Thyroid gland (tissue), 4 donors: ENCODE measurements at regions not wholly inside any gene's neighbourhood (a gene's known extent, or its start where the extent isn't known, plus 50 kb on each side); places are given as distances from the start of the nearest gene placed in this dataset.
"Not testable (repeated sequence)": the region's sequence is repeated elsewhere in the genome, so short reads cannot be mapped to it uniquely, and the experiment has no call there.

Experiments used
- DNase-seq, 2 donors: peaks; one replicate each; pipeline ENCODE4 v3.0.0-alpha.2; 2019
- H3K27ac ChIP-seq, 3 donors: fragments of 200-600 bp; sonication (generic); 1 replicate in 2 of 3; 2 replicates in 1 of 3; pipeline ENCODE4 v1.5.1; 2016 to 2019; ENCODE audit warnings: mild to moderate bottlenecking in 1 of 3, moderate library complexity in 1 of 3
- H3K27me3 ChIP-seq: fragments of 200-600 bp; sonication (generic); one replicate; pipeline ENCODE4 v1.5.1; 2019
- H3K36me3 ChIP-seq, 2 donors: fragments of 200-600 bp; sonication (generic); one replicate each; pipeline ENCODE4 v1.5.1; 2016 to 2019
- H3K4me1 ChIP-seq, 2 donors: fragments of 200-600 bp; sonication (generic); one replicate each; pipeline ENCODE4 v1.5.1; 2017 to 2019
- H3K4me3 ChIP-seq, 3 donors: fragments of 200-600 bp; sonication (generic); replicated peaks in 1 of 3; 1 replicate in 2 of 3; 2 replicates in 1 of 3; pipeline ENCODE4 v1.5.1; 2016; ENCODE audit warnings: mild to moderate bottlenecking in 1 of 3
- H3K9me3 ChIP-seq: fragments of 200-600 bp; sonication (generic); one replicate; pipeline ENCODE4 v1.5.1; 2017
- CTCF ChIP-seq, 6 experiments: fragments of 200-600 bp in 3 of 6; fragments of 450-650 bp in 3 of 6; sonication (generic) in 3 of 6; IDR thresholded peaks; one replicate each; pipeline ENCODE4 v1.5.1; 2016 to 2019; ENCODE audit warnings: antibody characterized with exemption in 6 of 6, mild to moderate bottlenecking in 2 of 6, inconsistent platforms in 1 of 6, moderate library complexity in 1 of 6
- POLR2A ChIP-seq, 2 donors: fragments of 450-650 bp; IDR thresholded peaks; one replicate each; pipeline ENCODE4 v1.6.1; 2017; ENCODE audit warnings: antibody characterized with exemption in 2 of 2, mild to moderate bottlenecking in 2 of 2, moderate library complexity in 1 of 2
- WGBS, 2 donors: methylation state at CpG; one replicate each; pipeline ENCODE4 v1.1.5; 2017; 5-methylcytosine and 5-hydroxymethylcytosine counted together
- intact Hi-C: fragments of 100-400 bp; cut with DNase I; formaldehyde crosslinking; loops from one replicate; pipeline ENCODE4 v1.15.1; 2023

- DNase-seq: no peak
- H3K27me3 ChIP-seq: no peaks in the 10 kb centered on the region
- no peak overlapping the region for H3K27ac ChIP-seq
- H3K9me3 ChIP-seq: no peaks in the 10 kb centered on the region
- no peaks in the 10 kb centered on the region for H3K4me1 ChIP-seq
- TF ChIP-seq POLR2A (IDR thresholded peaks at IDR 0.05) (no peak), CTCF (IDR thresholded peaks at IDR 0.05) (no peak)
- 91 to 93% methylated on average over 11 of the region's 11 CpGs for WGBS, 2 donors
- intact Hi-C loops: no loop called here
- H3K4me3 ChIP-seq: no peak overlapping the region
- no peaks in the 10 kb centered on the region for H3K36me3 ChIP-seq
Measured at GRCh38 chr22:47351836-47352579, 589.6 kb downstream of the TBC1D22A start.

- H3K27me3 ChIP-seq, H3K4me3 ChIP-seq, H3K36me3 ChIP-seq, H3K9me3 ChIP-seq, H3K4me1 ChIP-seq, DNase-seq, H3K27ac ChIP-seq, intact Hi-C loops: not testable (repeated sequence)
- WGBS, 2 donors: 95 to 100% methylated on average over 1 of the region's 1 CpG
Measured at GRCh38 chr22:47346287-47346686, 583.8 kb downstream of the TBC1D22A start.

GRCh38 chr22:47345025-47345424 lies 582.6 kb downstream of the TBC1D22A start:
- H3K4me3 ChIP-seq: no peak overlapping the region
- no peaks in the 10 kb centered on the region for H3K4me1 ChIP-seq
- no peaks in the 10 kb centered on the region for H3K27me3 ChIP-seq
- H3K27ac ChIP-seq: no peak overlapping the region
- intact Hi-C loops: no loop called here
- no peaks in the 10 kb centered on the region for H3K9me3 ChIP-seq
- H3K36me3 ChIP-seq: no peaks in the 10 kb centered on the region
- no peak for TF ChIP-seq CTCF (IDR thresholded peaks at IDR 0.05)
- TF ChIP-seq POLR2A (IDR thresholded peaks at IDR 0.05): no peak
- DNase-seq: no peak
- 65 to 70% methylated on average over 7 of the region's 7 CpGs for WGBS, 2 donors

- TF ChIP-seq CTCF (IDR thresholded peaks at IDR 0.05): no peak
- no peak for TF ChIP-seq POLR2A (IDR thresholded peaks at IDR 0.05)
- Histone ChIP-seq H3K27ac (no peak overlapping the region), H3K4me3 (no peak overlapping the region), H3K4me1 (no peaks in the 10 kb centered on the region), H3K36me3 (no peaks in the 10 kb centered on the region), H3K27me3 (no peaks in the 10 kb centered on the region), H3K9me3 (no peaks in the 10 kb centered on the region)
- DNase-seq: no peak
- intact Hi-C loops: no loop called here
- WGBS, 2 donors: 80 to 82% methylated on average over 6 of the region's 6 CpGs
Measured at GRCh38 chr22:47344414-47344813, 582.0 kb downstream of the TBC1D22A start.

- no peaks in the 10 kb centered on the region for H3K9me3 ChIP-seq
- H3K27ac ChIP-seq: no peak overlapping the region
- no peak overlapping the region for H3K4me3 ChIP-seq
- no peaks in the 10 kb centered on the region for H3K36me3 ChIP-seq
- H3K27me3 ChIP-seq: no peaks in the 10 kb centered on the region
- no peaks in the 10 kb centered on the region for H3K4me1 ChIP-seq
- DNase-seq: no peak
- intact Hi-C loops: no loop called here
- 87 to 88% methylated on average over 8 of the region's 8 CpGs for WGBS, 2 donors
- TF ChIP-seq CTCF (IDR thresholded peaks at IDR 0.05) (no peak), POLR2A (IDR thresholded peaks at IDR 0.05) (no peak)
Measured at GRCh38 chr22:47343611-47344010, 581.2 kb downstream of the TBC1D22A start.
